SU-DHL-6 (cell line): ENCODE measurements at regions not wholly inside any gene's neighbourhood (a gene's known extent, or its start where the extent isn't known, plus 50 kb on each side); places are given as distances from the start of the nearest gene placed in this dataset.

Experiments used
- H2AFZ ChIP-seq: fragments of 200-600 bp; sonication (generic); 2 replicates; pipeline ENCODE4 v1.6.1; 2014; ENCODE audit warnings: low read depth, mild to moderate bottlenecking, moderate library complexity, mixed read lengths, antibody characterized with exemption, low read length; ENCODE audit not compliant: severe bottlenecking
- H3F3A ChIP-seq: fragments of 200-600 bp; shearing (Covaris generic); 2 replicates; pipeline ENCODE4 v1.6.0; 2016; ENCODE audit warnings: antibody characterized with exemption, mild to moderate bottlenecking; ENCODE audit not compliant: insufficient read depth
- H3K27ac ChIP-seq: fragments of 200-600 bp; sonication (generic); 2 replicates; pipeline ENCODE4 v1.5.1; 2016; ENCODE audit warnings: low read depth, mild to moderate bottlenecking, low read length, moderate library complexity, mixed read lengths
- H3K27me3 ChIP-seq: fragments of 200-600 bp; sonication (generic), shearing (Covaris generic); 2 replicates; pipeline ENCODE4 v1.6.0; 2014; ENCODE audit warnings: mild to moderate bottlenecking, low read length
- H3K36me3 ChIP-seq: fragments of 200-600 bp; sonication (generic); 2 replicates; pipeline ENCODE4 v1.6.1; 2014; ENCODE audit warnings: mild to moderate bottlenecking, low read length, mixed read lengths
- H3K4me2 ChIP-seq: fragments of 300-600, 200-600 bp; shearing (Covaris generic), sonication (generic); 2 replicates; pipeline ENCODE4 v1.6.0; 2014; ENCODE audit warnings: low read length, low read depth, mild to moderate bottlenecking; ENCODE audit not compliant: poor library complexity, severe bottlenecking
- H3K4me3 ChIP-seq: fragments of 200-600 bp; sonication (generic); 2 replicates; pipeline ENCODE4 v1.5.1; 2014; ENCODE audit warnings: antibody characterized with exemption, low read length, mild to moderate bottlenecking, mixed read lengths; ENCODE audit not compliant: insufficient read depth, poor library complexity, severe bottlenecking
- H3K79me2 ChIP-seq: fragments of 200-600 bp; sonication (generic); 2 replicates; pipeline ENCODE4 v1.6.1; 2014; ENCODE audit warnings: mild to moderate bottlenecking, low read length, moderate library complexity; ENCODE audit not compliant: insufficient read depth
- H3K9ac ChIP-seq: fragments of 200-600 bp; sonication (generic); 2 replicates; pipeline ENCODE4 v1.7.0; 2014; ENCODE audit warnings: mild to moderate bottlenecking, low read length
- H3K9me2 ChIP-seq: fragments of 200-600 bp; sonication (generic); replicated peaks from 2 replicates; pipeline ENCODE4 v1.6.1; 2014; ENCODE audit warnings: low read length; ENCODE audit not compliant: insufficient read depth
- H3K9me3 ChIP-seq: fragments of 200-600 bp; sonication (generic); 2 replicates; pipeline ENCODE4 v1.6.1; 2014; ENCODE audit warnings: low read length, mixed read lengths; ENCODE audit not compliant: insufficient read depth
- H4K20me1 ChIP-seq: fragments of 200-600 bp; sonication (generic); 2 replicates; pipeline ENCODE4 v1.6.1; 2014; ENCODE audit warnings: low read depth, mild to moderate bottlenecking, antibody characterized with exemption, low read length, moderate library complexity, mixed read lengths
- CTCF ChIP-seq: fragments of 200-600 bp; sonication (generic); IDR thresholded peaks from one replicate; pipeline ENCODE4 v1.5.1; 2017; ENCODE audit warnings: antibody characterized with exemption, mild to moderate bottlenecking, low read length, moderate library complexity; ENCODE audit not compliant: insufficient read depth, poor library complexity, severe bottlenecking
- EZH2phosphoT487 ChIP-seq: fragments of 200-600 bp; sonication (generic), shearing (Covaris generic); conservative IDR thresholded peaks from 2 replicates; pipeline ENCODE4 v1.6.1; 2018; ENCODE audit warnings: mild to moderate bottlenecking, antibody characterized with exemption, low read length, moderate library complexity, mixed read lengths

- no peaks in the 10 kb centered on the region for H3F3A ChIP-seq
- no peak overlapping the region for H3K4me3 ChIP-seq
- no peak overlapping the region for H3K4me2 ChIP-seq
- no peaks in the 10 kb centered on the region for H3K79me2 ChIP-seq
- no peaks in the 10 kb centered on the region for H3K9me2 ChIP-seq
- TF ChIP-seq EZH2phosphoT487 (no peak), CTCF (no peak)
- H3K9me3 ChIP-seq = no peaks in the 10 kb centered on the region
- no peaks in the 10 kb centered on the region for H3K36me3 ChIP-seq
- no peak overlapping the region for H2AFZ ChIP-seq
- no peaks in the 10 kb centered on the region for H3K27me3 ChIP-seq
- no peaks in the 10 kb centered on the region for H4K20me1 ChIP-seq
- H3K9ac ChIP-seq = no peak overlapping the region
- no peak overlapping the region for H3K27ac ChIP-seq
Observed at GRCh38 chr13:73450583-73450982, 391.8 kb downstream of the KLF5 start.

DNA sequence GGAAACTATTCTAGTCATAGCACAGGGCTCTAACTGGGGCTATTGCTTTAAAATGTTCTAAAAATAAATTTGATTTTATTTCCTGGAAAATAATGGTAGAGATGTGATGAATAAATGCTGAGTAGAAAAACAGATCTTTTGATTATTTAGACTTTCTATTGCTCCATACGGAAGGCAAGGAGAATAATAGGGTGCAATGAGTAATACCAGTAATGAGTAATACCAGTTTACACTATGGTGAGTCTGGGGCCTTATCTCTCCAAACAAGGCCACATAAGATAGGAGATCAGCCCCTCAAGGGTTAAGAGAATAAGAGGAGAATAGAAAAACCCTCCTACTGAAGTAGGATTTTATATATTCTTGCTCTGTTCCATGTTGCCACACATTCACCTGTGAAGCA, 390.4 kb downstream of the KLF5 start:
- H3K4me2 ChIP-seq = no peak overlapping the region
- no peaks in the 10 kb centered on the region for H3F3A ChIP-seq
- H2AFZ ChIP-seq = no peak overlapping the region
- H3K4me3 ChIP-seq = no peak overlapping the region
- H3K79me2 ChIP-seq = no peaks in the 10 kb centered on the region
- no peaks in the 10 kb centered on the region for H3K36me3 ChIP-seq
- no peaks in the 10 kb centered on the region for H4K20me1 ChIP-seq
- no peaks in the 10 kb centered on the region for H3K9me3 ChIP-seq
- no peak overlapping the region for H3K9ac ChIP-seq
- no peaks in the 10 kb centered on the region for H3K9me2 ChIP-seq
- H3K27ac ChIP-seq = no peak overlapping the region
- H3K27me3 ChIP-seq = no peaks in the 10 kb centered on the region
- TF ChIP-seq EZH2phosphoT487 (no peak), CTCF (no peak)

DNA sequence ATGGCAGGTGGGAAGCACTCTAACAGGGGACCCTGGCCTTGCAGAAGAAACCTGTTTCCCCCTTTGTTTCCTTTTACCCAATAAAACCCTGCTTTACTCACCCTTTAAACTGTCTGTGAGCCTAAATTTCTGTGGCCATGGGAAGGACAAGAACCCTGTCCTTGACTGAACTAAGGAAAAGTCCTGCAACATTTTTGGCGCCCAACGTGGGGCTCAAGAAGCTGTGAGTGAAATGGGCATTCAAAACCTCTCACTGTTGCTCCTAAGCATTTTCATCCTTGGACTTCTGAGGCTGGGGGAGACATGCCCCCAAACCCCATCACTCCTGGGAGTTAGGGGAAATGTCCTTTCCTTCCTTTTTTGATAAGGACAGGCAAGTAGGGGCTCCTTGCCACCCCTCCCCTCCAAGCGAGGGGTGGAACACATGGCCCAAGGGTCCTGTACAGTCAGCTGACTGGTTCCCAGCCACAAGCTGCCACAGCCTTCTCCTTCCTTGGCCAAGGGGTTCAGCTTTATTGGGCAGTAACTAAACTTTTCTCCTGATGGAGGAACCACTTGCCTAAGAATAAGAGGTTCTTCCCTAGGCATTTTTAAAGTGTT, 381.6 kb downstream of the KLF5 start:
- Histone ChIP-seq H3F3A (no peaks in the 10 kb centered on the region), H2AFZ (no peak overlapping the region), H3K9me2 (no peaks in the 10 kb centered on the region), H3K36me3 (no peaks in the 10 kb centered on the region), H4K20me1 (no peaks in the 10 kb centered on the region), H3K27ac (no peak overlapping the region), H3K4me3 (no peak overlapping the region), H3K9me3 (peaks cover 15% of the 10 kb centered on the region; the same call in 1 of the 2 replicates), H3K9ac (no peak overlapping the region), H3K79me2 (no peaks in the 10 kb centered on the region), H3K4me2 (no peak overlapping the region), H3K27me3 (no peaks in the 10 kb centered on the region)
- no peak for TF ChIP-seq CTCF
- TF ChIP-seq EZH2phosphoT487 = no peak
